ENCODE measurements at regions not wholly inside any gene's neighbourhood (a gene's known extent, or its start where the extent isn't known, plus 50 kb on each side); places are given as distances from the start of the nearest gene placed in this dataset.

DNA sequence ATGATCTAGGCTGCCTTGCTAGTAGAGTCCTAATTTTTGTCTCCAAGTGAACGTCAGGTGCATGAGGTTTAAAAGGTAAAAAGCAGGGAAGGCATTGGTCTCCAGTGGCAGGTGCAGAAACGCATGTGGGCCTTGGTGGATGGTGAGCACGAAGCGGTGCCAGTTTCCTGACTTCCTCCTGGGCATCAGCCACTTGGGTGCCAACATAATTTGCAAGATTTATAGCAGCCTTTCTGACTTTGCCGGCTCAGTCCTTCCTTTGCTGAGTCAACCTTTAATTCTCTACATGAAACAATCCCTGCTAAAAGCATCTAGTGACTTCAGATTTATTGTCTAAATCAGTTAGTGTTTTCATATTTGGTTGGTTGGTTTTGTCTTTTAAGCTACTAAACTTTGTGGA is 355.7 kb upstream of the TMEM132C start:
- H3K9ac ChIP-seq (ENCODE audit: low read length): no peak overlapping the region
- H3K4me1 ChIP-seq (ENCODE audit: control insufficient read depth in 2 of 2, insufficient read depth in 2 of 2, low read length in 2 of 2): no peaks in the 10 kb centered on the region
- no peak overlapping the region for H3K4me3 ChIP-seq (ENCODE audit: control extremely low read depth in 1 of 5, extremely low read depth in 1 of 5, insufficient read depth in 1 of 5, low read depth in 2 of 5, low read length in 4 of 5)
- WGBS (ENCODE audit: insufficient coverage): 27% methylated on average over 4 of the region's 5 CpGs
- H3K27me3 ChIP-seq (replicated peaks in 1 of 4; ENCODE audit: control extremely low read depth in 1 of 4, control insufficient read depth in 3 of 4, insufficient read depth in 4 of 4, low read length in 3 of 4): no peaks in the 10 kb centered on the region
- Mint-ChIP-seq H3K27me3 (no peaks in the 10 kb centered on the region), H3K4me3 (no peak overlapping the region), H3K4me1 (no peaks in the 10 kb centered on the region), H3K27ac (no peak overlapping the region), H3K9me3 (ENCODE audit: insufficient read depth) (peaks cover 3% of the 10 kb centered on the region)
- no peak overlapping the region for H3K4me2 ChIP-seq (replicated peaks; ENCODE audit: low read depth, low read length, poor library complexity, severe bottlenecking)
- no peak for ATAC-seq (ENCODE audit: low read depth)
- peaks cover 0 to 6% (median 0%) of the 10 kb centered on the region in 3 donors for H3K9me3 ChIP-seq (ENCODE audit: control extremely low read depth in 1 of 3, control insufficient read depth in 2 of 3, insufficient read depth in 1 of 3, low read length in 2 of 3)
- intact Hi-C loops (cut with micrococcal nuclease): no loop called here
- DNase-seq: no peak
- no peaks in the 10 kb centered on the region for H3K79me2 ChIP-seq (ENCODE audit: control insufficient read depth, insufficient read depth, low read length)
- H3K27ac ChIP-seq (ENCODE audit: low read length in 2 of 2): no peak overlapping the region
- TF ChIP-seq, protein P1, sequence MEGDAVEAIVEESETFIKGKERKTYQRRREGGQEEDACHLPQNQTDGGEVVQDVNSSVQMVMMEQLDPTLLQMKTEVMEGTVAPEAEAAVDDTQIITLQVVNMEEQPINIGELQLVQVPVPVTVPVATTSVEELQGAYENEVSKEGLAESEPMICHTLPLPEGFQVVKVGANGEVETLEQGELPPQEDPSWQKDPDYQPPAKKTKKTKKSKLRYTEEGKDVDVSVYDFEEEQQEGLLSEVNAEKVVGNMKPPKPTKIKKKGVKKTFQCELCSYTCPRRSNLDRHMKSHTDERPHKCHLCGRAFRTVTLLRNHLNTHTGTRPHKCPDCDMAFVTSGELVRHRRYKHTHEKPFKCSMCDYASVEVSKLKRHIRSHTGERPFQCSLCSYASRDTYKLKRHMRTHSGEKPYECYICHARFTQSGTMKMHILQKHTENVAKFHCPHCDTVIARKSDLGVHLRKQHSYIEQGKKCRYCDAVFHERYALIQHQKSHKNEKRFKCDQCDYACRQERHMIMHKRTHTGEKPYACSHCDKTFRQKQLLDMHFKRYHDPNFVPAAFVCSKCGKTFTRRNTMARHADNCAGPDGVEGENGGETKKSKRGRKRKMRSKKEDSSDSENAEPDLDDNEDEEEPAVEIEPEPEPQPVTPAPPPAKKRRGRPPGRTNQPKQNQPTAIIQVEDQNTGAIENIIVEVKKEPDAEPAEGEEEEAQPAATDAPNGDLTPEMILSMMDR (IDR thresholded peaks at IDR 0.05): no peak
- TF ChIP-seq EZH2 (IDR thresholded peaks at IDR 0.05; ENCODE audit: borderline replicate concordance, insufficient read depth, low read depth, low read length, poor library complexity, severe bottlenecking): no peak
- POLR2A ChIA-PET: no interaction called here
- CTCF ChIA-PET: no interaction called here
- no peaks in the 10 kb centered on the region for H4K20me1 ChIP-seq (ENCODE audit: control insufficient read depth, insufficient read depth, low read length, poor library complexity, severe bottlenecking)
- H2AFZ ChIP-seq (ENCODE audit: insufficient read depth, low read depth, low read length, poor library complexity, severe bottlenecking): no peak overlapping the region
- no peaks in the 10 kb centered on the region for H3K36me3 ChIP-seq (replicated peaks in 1 of 2; ENCODE audit: control extremely low read depth in 1 of 2, control insufficient read depth in 1 of 2, extremely low read depth in 1 of 2, insufficient read depth in 2 of 2, low read length in 1 of 2)

DNA sequence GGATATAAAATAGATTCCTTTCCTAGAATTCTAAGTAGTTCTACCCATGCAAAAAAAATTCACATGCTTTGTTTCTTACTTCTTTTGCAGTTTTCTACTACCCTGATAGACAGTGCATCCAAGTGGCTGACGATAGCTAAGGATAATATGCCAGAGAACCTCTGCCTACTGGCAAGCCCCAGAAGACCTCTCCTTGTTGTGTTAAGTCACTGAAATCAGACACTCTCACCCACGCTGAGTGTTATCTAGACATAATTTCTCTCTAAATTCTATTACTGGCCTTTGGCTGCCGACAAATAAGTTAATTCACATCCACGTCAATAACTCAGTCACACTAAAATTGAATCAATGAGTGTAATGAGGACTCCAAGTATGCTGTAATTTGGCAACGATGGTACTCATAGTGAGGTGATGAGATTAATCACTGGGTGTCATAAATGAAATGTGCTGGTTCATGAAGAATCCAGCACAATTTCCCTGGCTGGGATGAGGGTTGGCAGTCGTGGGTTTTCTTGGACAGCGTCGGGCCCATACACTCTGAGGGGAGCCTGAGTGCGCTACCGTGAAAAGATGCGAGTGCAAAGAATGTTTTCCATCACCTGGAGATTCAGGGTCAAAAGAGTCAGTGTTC is 354.8 kb upstream of the TMEM132C start:
- no peak overlapping the region for H3K9ac ChIP-seq (ENCODE audit: low read length)
- no peak for ATAC-seq (ENCODE audit: low read depth)
- no peak overlapping the region for H3K4me3 Mint-ChIP-seq
- no peaks in the 10 kb centered on the region for H3K27me3 ChIP-seq (replicated peaks in 1 of 4; ENCODE audit: control extremely low read depth in 1 of 4, control insufficient read depth in 3 of 4, insufficient read depth in 4 of 4, low read length in 3 of 4)
- H3K9me3 Mint-ChIP-seq (ENCODE audit: insufficient read depth): peaks cover 4% of the 10 kb centered on the region
- no peak overlapping the region for H3K4me2 ChIP-seq (replicated peaks; ENCODE audit: low read depth, low read length, poor library complexity, severe bottlenecking)
- no peaks in the 10 kb centered on the region for H3K4me1 Mint-ChIP-seq
- no peaks in the 10 kb centered on the region for H3K79me2 ChIP-seq (ENCODE audit: control insufficient read depth, insufficient read depth, low read length)
- no peak overlapping the region for H3K27ac ChIP-seq (ENCODE audit: low read length in 2 of 2)
- CTCF ChIA-PET: no interaction called here
- no peak for DNase-seq
- H3K4me1 ChIP-seq (ENCODE audit: control insufficient read depth in 2 of 2, insufficient read depth in 2 of 2, low read length in 2 of 2): no peaks in the 10 kb centered on the region
- H3K9me3 ChIP-seq (ENCODE audit: control extremely low read depth in 1 of 3, control insufficient read depth in 2 of 3, insufficient read depth in 1 of 3, low read length in 2 of 3): peaks cover 0 to 6% (median 0%) of the 10 kb centered on the region in 3 donors
- no peak overlapping the region for H3K4me3 ChIP-seq (ENCODE audit: control extremely low read depth in 1 of 5, extremely low read depth in 1 of 5, insufficient read depth in 1 of 5, low read depth in 2 of 5, low read length in 4 of 5)
- 97% methylated on average over 8 of the region's 11 CpGs for WGBS (ENCODE audit: insufficient coverage)
- H3K27ac Mint-ChIP-seq: no peak overlapping the region
- no peak for TF ChIP-seq EZH2 (IDR thresholded peaks at IDR 0.05; ENCODE audit: borderline replicate concordance, insufficient read depth, low read depth, low read length, poor library complexity, severe bottlenecking)
- TF ChIP-seq, protein P1 (IDR thresholded peaks at IDR 0.05): no peak
- POLR2A ChIA-PET: no interaction called here
- H4K20me1 ChIP-seq (ENCODE audit: control insufficient read depth, insufficient read depth, low read length, poor library complexity, severe bottlenecking): no peaks in the 10 kb centered on the region
- no peaks in the 10 kb centered on the region for H3K27me3 Mint-ChIP-seq
- no peak overlapping the region for H2AFZ ChIP-seq (ENCODE audit: insufficient read depth, low read depth, low read length, poor library complexity, severe bottlenecking)
- intact Hi-C loops (cut with micrococcal nuclease): no loop called here
- no peaks in the 10 kb centered on the region for H3K36me3 ChIP-seq (replicated peaks in 1 of 2; ENCODE audit: control extremely low read depth in 1 of 2, control insufficient read depth in 1 of 2, extremely low read depth in 1 of 2, insufficient read depth in 2 of 2, low read length in 1 of 2)

Data from B cell (primary cell).